NT2/D1 (cell line): ENCODE measurements at regions not wholly inside any gene's neighbourhood (a gene's known extent, or its start where the extent isn't known, plus 50 kb on each side); places are given as distances from the start of the nearest gene placed in this dataset.

Source experiments
- DNase-seq: peaks from one replicate; pipeline ENCODE4 v3.0.0-alpha.2; 2011; ENCODE audit warnings: low read depth, low spot score
- H3K27me3 ChIP-seq: 2 replicates; pipeline ENCODE4 v1.6.0; 2011; ENCODE audit warnings: mild to moderate bottlenecking; ENCODE audit not compliant: insufficient read length, insufficient read depth
- H3K36me3 ChIP-seq: 2 replicates; pipeline ENCODE4 v1.6.1; 2011; ENCODE audit warnings: mild to moderate bottlenecking, low read length, mixed read lengths; ENCODE audit not compliant: insufficient read depth, insufficient read length
- H3K4me1 ChIP-seq: 2 replicates; pipeline ENCODE4 v1.5.1; 2011; ENCODE audit not compliant: insufficient read depth, insufficient read length
- H3K4me3 ChIP-seq: 2 replicates; pipeline ENCODE4 v1.5.1; 2011; ENCODE audit warnings: low read depth; ENCODE audit not compliant: insufficient read length
- H3K9ac ChIP-seq: 2 replicates; pipeline ENCODE4 v1.6.0; 2011; ENCODE audit warnings: low read depth; ENCODE audit not compliant: insufficient read length
- H3K9me3 ChIP-seq: 2 replicates; pipeline ENCODE4 v1.5.1; 2011; ENCODE audit warnings: mild to moderate bottlenecking, low read length; ENCODE audit not compliant: insufficient read depth
- SUZ12 ChIP-seq: IDR thresholded peaks from 2 replicates; pipeline ENCODE4 v1.6.1; 2011; ENCODE audit not compliant: insufficient read length, insufficient read depth; ENCODE audit errors: extremely low read depth
- YY1 ChIP-seq: IDR thresholded peaks from 2 replicates; pipeline ENCODE4 v1.6.1; 2011; ENCODE audit not compliant: insufficient read length, insufficient read depth
- ZNF274 ChIP-seq: IDR thresholded peaks from 2 replicates; pipeline ENCODE4 v1.6.1; 2011; ENCODE audit warnings: mild to moderate bottlenecking, low read depth, low read length

DNA sequence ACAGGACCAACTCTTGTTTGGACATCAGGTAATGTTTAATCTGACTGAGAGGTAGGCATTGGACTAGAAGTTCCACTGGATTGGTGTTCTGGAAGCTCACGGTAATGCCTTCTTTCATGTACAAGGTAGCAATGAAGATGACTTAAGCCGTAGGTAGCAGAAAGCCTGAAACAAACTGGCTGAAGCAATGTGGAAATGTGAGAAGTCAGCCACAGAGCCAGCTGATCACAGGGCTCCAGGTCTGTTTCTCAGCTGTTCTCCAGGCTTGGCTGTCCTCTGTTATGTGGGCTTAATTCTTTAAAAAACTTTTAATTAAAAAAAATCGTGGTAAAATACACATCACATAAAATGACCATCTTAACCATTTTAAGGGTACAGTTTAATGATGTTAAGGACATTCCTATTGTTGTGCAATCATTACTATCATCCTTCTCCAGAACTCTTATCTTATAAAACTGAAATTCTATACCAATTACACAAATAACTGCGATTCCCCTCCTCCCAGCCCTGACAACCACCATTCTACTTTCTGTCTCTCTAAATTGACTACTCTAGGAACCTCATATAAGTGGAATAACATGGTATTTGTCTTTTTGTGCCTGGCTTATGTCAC lies 101.4 kb upstream of the ZNF32 start:
- Histone ChIP-seq H3K27me3 (peaks cover 26% of the 10 kb centered on the region), H3K4me1 (peaks cover 4% of the 10 kb centered on the region), H3K36me3 (no peaks in the 10 kb centered on the region), H3K9me3 (no peaks in the 10 kb centered on the region), H3K4me3 (no peak overlapping the region), H3K9ac (no peak overlapping the region)
- TF ChIP-seq YY1 (no peak), SUZ12 (no peak), ZNF274 (no peak)
- no peak for DNase-seq

DNA sequence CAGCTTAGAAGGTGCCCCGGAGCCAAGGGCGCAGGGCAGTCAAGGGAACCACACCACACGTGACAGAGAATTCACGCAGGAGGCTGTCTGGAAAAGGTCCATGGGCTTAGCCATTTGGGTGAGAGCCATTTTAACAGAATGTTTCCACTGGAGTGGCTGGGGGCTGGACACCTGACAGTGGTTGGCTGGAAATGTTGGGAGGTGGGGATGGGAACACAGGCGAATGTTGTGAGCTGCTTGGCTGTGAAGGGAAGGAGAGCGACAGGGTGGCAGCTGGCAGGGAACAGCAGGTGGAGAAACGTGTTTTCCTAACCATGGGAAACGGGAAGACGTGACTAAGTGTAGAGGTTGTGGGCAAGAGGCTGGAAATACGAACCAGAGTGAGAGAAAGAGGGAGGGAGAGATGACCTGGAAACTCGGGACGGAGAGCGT lies 100.5 kb upstream of the ZNF32 start:
- Histone ChIP-seq H3K36me3 (no peaks in the 10 kb centered on the region), H3K9ac (no peak overlapping the region), H3K9me3 (no peaks in the 10 kb centered on the region), H3K4me3 (no peak overlapping the region), H3K27me3 (peaks cover 26% of the 10 kb centered on the region), H3K4me1 (peaks cover 4% of the 10 kb centered on the region)
- TF ChIP-seq YY1: no peak
- no peak for TF ChIP-seq SUZ12
- TF ChIP-seq ZNF274: no peak
- no peak for DNase-seq

DNA sequence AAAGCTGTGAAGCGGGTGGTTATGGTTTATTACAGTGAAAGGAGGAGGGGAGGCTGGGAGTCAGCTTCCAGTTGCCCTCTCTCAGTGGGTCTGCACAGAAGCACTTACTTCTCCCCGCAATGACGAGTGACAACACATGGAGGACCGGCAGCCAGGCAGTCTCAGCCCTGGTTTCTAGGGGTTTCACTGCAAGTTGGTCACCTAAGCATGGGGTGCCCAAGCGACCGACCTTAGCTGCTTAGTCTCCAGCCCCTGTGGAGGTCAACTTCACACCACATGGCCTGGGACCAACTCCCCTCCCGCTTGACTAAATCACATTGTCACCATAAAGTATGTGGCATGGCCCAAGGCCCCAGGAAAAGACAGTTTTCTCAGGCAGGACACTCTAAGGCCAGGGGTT lies 99.9 kb upstream of the ZNF32 start:
- TF ChIP-seq ZNF274: no peak
- no peak for DNase-seq
- H3K4me1 ChIP-seq: peaks cover 4% of the 10 kb centered on the region
- H3K36me3 ChIP-seq: no peaks in the 10 kb centered on the region
- no peak overlapping the region for H3K4me3 ChIP-seq
- H3K9ac ChIP-seq: no peak overlapping the region
- H3K27me3 ChIP-seq: peaks cover 22% of the 10 kb centered on the region
- H3K9me3 ChIP-seq: no peaks in the 10 kb centered on the region

DNA sequence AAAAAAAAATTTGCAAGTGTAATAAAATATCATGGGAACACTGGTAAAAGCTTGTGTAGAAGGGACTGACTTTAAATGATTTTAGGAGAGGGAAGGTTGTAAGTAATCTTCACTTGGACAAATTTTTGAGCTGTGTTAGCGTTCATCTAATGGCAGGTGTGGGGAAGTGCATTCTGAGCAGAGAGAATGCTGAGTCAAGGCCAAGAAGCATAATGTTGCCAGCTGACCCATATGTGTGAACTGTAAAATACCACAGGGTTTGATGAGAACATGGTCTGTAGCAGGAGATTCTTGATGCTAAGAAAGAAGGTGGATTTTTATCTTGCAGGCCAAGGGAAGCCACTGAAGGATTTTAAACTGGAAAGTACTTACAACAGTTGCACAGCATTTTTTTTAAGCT lies 98.2 kb upstream of the ZNF32 start:
- Histone ChIP-seq H3K9ac (no peak overlapping the region), H3K9me3 (no peaks in the 10 kb centered on the region), H3K27me3 (peaks cover 10% of the 10 kb centered on the region), H3K36me3 (no peaks in the 10 kb centered on the region), H3K4me1 (no peaks in the 10 kb centered on the region), H3K4me3 (no peak overlapping the region)
- no peak for DNase-seq
- no peak for TF ChIP-seq ZNF274
- TF ChIP-seq SUZ12: no peak
- TF ChIP-seq YY1: no peak

DNA sequence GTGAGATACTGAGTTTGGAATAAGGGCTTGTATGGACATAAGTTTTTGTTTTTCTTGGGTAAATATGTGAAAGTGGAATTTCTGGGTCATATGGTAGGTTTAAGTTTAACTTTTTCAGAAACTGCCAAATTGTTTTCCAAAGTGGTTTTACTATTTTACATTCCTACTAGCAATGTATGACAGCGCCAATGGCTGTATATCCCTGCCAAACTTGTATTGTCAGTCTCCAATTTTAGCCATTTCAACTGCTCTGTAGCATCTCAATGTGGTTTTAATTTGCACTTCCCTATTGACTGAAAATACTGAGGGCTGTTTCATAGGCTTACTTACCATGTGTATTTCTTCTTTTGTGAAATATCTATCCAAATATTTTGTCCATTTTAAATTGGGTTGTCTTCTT lies 90.5 kb upstream of the ZNF32 start:
- no peaks in the 10 kb centered on the region for H3K9me3 ChIP-seq
- no peaks in the 10 kb centered on the region for H3K27me3 ChIP-seq
- no peak overlapping the region for H3K9ac ChIP-seq
- H3K4me1 ChIP-seq: no peaks in the 10 kb centered on the region
- DNase-seq: no peak
- TF ChIP-seq YY1 (no peak), ZNF274 (no peak), SUZ12 (no peak)
- no peak overlapping the region for H3K4me3 ChIP-seq
- no peaks in the 10 kb centered on the region for H3K36me3 ChIP-seq

DNA sequence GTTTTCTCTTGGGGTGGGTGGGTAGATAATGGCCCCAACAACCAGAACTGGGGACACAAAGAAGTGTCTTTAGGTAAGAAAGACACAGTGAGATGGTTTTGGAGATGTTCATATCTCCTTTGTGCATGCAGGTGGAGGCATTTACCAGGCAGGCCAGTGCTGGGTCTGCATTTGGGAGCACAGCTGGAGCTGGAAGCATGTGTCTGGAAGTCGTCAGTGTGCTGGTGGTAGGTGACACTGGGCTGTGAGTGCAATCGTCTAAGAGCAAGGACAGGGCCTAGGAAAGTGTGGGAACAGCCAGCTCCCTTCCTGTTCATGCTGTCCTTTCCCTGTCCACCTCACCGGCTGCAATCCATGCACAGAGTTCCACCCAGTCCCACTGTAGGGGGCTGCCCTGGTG lies 88.3 kb upstream of the ZNF32 start:
- H3K9ac ChIP-seq: no peak overlapping the region
- H3K36me3 ChIP-seq: no peaks in the 10 kb centered on the region
- H3K4me1 ChIP-seq: no peaks in the 10 kb centered on the region
- TF ChIP-seq YY1: no peak
- no peak for TF ChIP-seq ZNF274
- no peak for TF ChIP-seq SUZ12
- DNase-seq: no peak
- H3K27me3 ChIP-seq: no peaks in the 10 kb centered on the region
- no peaks in the 10 kb centered on the region for H3K9me3 ChIP-seq
- no peak overlapping the region for H3K4me3 ChIP-seq

DNA sequence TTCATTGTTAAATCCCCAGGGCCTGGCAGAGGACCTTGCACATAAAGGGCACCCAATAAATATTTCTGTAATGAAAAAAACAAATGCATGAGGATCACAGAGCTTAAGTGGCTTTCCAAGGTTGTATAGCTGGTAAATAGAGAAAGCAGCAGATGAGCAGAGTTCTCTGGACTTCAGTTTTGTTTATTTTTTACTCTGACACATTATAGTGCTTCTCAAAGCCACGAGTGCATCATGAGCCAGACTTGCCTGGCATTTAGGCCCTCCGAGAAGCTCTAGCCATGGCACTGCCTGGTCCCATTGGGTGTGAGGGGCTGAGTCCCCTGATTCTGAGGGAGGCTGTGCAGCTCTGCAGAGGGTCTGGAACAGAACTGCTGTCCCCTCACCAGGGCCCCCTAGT lies 87.2 kb upstream of the ZNF32 start:
- H3K27me3 ChIP-seq: no peaks in the 10 kb centered on the region
- no peak for DNase-seq
- no peaks in the 10 kb centered on the region for H3K4me1 ChIP-seq
- no peaks in the 10 kb centered on the region for H3K9me3 ChIP-seq
- TF ChIP-seq ZNF274 (no peak), SUZ12 (no peak), YY1 (no peak)
- no peak overlapping the region for H3K4me3 ChIP-seq
- H3K9ac ChIP-seq: no peak overlapping the region
- H3K36me3 ChIP-seq: no peaks in the 10 kb centered on the region
